Trophoblast cell (in vitro differentiated cells and primary cell): ENCODE measurements at regions not wholly inside any gene's neighbourhood (a gene's known extent, or its start where the extent isn't known, plus 50 kb on each side); places are given as distances from the start of the nearest gene placed in this dataset.

Source experiments
- DNase-seq, 2 donors: peaks; one replicate each; pipeline ENCODE4 v3.0.0-alpha.2; 2016
- H2AFZ ChIP-seq: 2 replicates; pipeline ENCODE4 v1.6.1; 2013; ENCODE audit warnings: low read length, moderate library complexity, mild to moderate bottlenecking; ENCODE audit not compliant: insufficient read depth, poor library complexity
- H2AK5ac ChIP-seq: 2 replicates; pipeline ENCODE4 v1.6.1; 2013; ENCODE audit warnings: mild to moderate bottlenecking, low read length
- H2BK120ac ChIP-seq: 2 replicates; pipeline ENCODE4 v1.6.1; 2013; ENCODE audit warnings: low read length, mild to moderate bottlenecking, moderate library complexity; ENCODE audit not compliant: insufficient read depth, poor library complexity
- H2BK12ac ChIP-seq: 2 replicates; pipeline ENCODE4 v1.6.1; 2013; ENCODE audit warnings: mild to moderate bottlenecking, low read length, moderate library complexity
- H2BK5ac ChIP-seq: 2 replicates; pipeline ENCODE4 v1.6.1; 2013; ENCODE audit warnings: low read length, low read depth, moderate library complexity, mild to moderate bottlenecking; ENCODE audit not compliant: poor library complexity
- H3K14ac ChIP-seq: 2 replicates; pipeline ENCODE4 v1.6.1; 2013; ENCODE audit warnings: mild to moderate bottlenecking, low read length
- H3K18ac ChIP-seq: 2 replicates; pipeline ENCODE4 v1.6.1; 2013; ENCODE audit warnings: mild to moderate bottlenecking, low read length
- H3K23ac ChIP-seq: 2 replicates; pipeline ENCODE4 v1.6.1; 2013; ENCODE audit warnings: low read length
- H3K27ac ChIP-seq: 2 replicates; pipeline ENCODE4 v1.5.1; 2013; ENCODE audit warnings: low read depth, mild to moderate bottlenecking, inconsistent platforms, low read length, moderate library complexity
- H3K27me3 ChIP-seq: 2 replicates; pipeline ENCODE4 v1.6.1; 2013; ENCODE audit warnings: inconsistent platforms, mild to moderate bottlenecking, low read length, moderate library complexity; ENCODE audit not compliant: insufficient read depth
- H3K36me3 ChIP-seq, 2 experiments: 1 replicate in 1 of 2; 2 replicates in 1 of 2; pipeline ENCODE4 v1.6.1; 2013; ENCODE audit warnings: low read length in 2 of 2, mild to moderate bottlenecking in 2 of 2, moderate library complexity in 1 of 2; ENCODE audit not compliant: insufficient read depth in 2 of 2, control insufficient read depth in 1 of 2
- H3K4ac ChIP-seq: 2 replicates; pipeline ENCODE4 v1.6.1; 2013; ENCODE audit warnings: low read depth, mild to moderate bottlenecking, low read length, moderate library complexity
- H3K4me1 ChIP-seq, 2 experiments: 1 replicate in 1 of 2; 2 replicates in 1 of 2; pipeline ENCODE4 v1.6.1; 2013; ENCODE audit warnings: low read length in 2 of 2, mild to moderate bottlenecking in 2 of 2, moderate library complexity in 1 of 2; ENCODE audit not compliant: insufficient read depth in 2 of 2, control insufficient read depth in 1 of 2
- H3K4me2 ChIP-seq: 2 replicates; pipeline ENCODE4 v1.6.1; 2013; ENCODE audit warnings: inconsistent platforms, mild to moderate bottlenecking, low read length, moderate library complexity
- H3K4me3 ChIP-seq: 2 replicates; pipeline ENCODE4 v1.5.1; 2013; ENCODE audit warnings: mild to moderate bottlenecking, low read depth, low read length, inconsistent platforms
- H3K79me1 ChIP-seq: one replicate; pipeline ENCODE4 v1.6.1; 2013; ENCODE audit warnings: low read length
- H3K79me2 ChIP-seq: 2 replicates; pipeline ENCODE4 v1.6.1; 2013; ENCODE audit warnings: low read length, mild to moderate bottlenecking; ENCODE audit not compliant: control insufficient read depth, insufficient read depth, poor library complexity
- H3K9ac ChIP-seq: 2 replicates; pipeline ENCODE4 v1.6.1; 2013; ENCODE audit warnings: mild to moderate bottlenecking, low read length
- H3K9me3 ChIP-seq: 2 replicates; pipeline ENCODE4 v1.6.1; 2013; ENCODE audit warnings: low read depth, mild to moderate bottlenecking, control low read depth, inconsistent platforms, low read length; ENCODE audit not compliant: insufficient read depth
- H4K12ac ChIP-seq: 2 replicates; pipeline ENCODE4 v1.6.1; 2013; ENCODE audit warnings: low read depth, mild to moderate bottlenecking, low read length, moderate library complexity
- H4K8ac ChIP-seq: 2 replicates; pipeline ENCODE4 v1.6.1; 2013; ENCODE audit warnings: low read depth, mild to moderate bottlenecking, low read length, moderate library complexity
- H4K91ac ChIP-seq: one replicate; pipeline ENCODE4 v1.6.1; 2013; ENCODE audit warnings: low read depth, mild to moderate bottlenecking, low read length, moderate library complexity
- WGBS: extraction: QIAGEN DNeasy Blood & Tissue Kit; methylation state at CpG from one replicate; pipeline ENCODE4 v1.1.7; 2013; ENCODE audit warnings: missing lambda C conversion rate; ENCODE audit not compliant: insufficient read length, insufficient coverage; ENCODE audit errors: extremely low coverage; 5-methylcytosine and 5-hydroxymethylcytosine counted together

DNA sequence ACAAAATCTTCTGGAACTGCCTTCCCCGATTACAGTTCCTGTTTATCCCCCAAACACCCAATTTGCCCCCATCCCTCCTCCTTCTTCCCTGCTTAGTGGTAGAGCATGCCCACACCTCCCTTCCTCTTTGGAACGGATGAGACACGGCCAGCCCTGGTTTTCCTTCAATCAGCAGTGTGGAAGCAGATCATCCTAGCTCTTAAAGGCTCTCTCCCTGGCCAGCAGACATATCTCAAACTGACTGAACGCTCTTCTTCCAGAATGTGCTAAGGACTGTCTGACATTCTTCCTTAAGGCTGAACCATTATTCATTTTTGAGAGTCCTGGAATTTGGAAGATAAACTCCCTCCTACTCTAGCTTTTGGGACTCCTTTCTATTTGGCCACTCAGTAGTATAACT lies 161.1 kb downstream of the TRIML1 start:
- Histone ChIP-seq H3K23ac (no peak overlapping the region), H3K79me1 (no peaks in the 10 kb centered on the region), H3K18ac (no peak overlapping the region), H3K14ac (no peak overlapping the region), H3K9me3 (no peaks in the 10 kb centered on the region), H3K4me3 (no peak overlapping the region), H3K4me1 (no peaks in the 10 kb centered on the region), H2BK120ac (no peak overlapping the region), H2AFZ (no peak overlapping the region), H4K12ac (no peak overlapping the region), H4K8ac (no peak overlapping the region), H3K9ac (no peak overlapping the region), H3K4ac (no peak overlapping the region), H2BK12ac (no peak overlapping the region), H3K4me2 (no peak overlapping the region), H3K27ac (no peak overlapping the region), H3K27me3 (no peaks in the 10 kb centered on the region), H4K91ac (no peak overlapping the region), H3K79me2 (no peaks in the 10 kb centered on the region), H2BK5ac (no peak overlapping the region), H3K36me3 (no peaks in the 10 kb centered on the region), H2AK5ac (no peak overlapping the region)
- DNase-seq, result no peak
- WGBS, result no CpG with 5 or more reads among the region's 4 CpGs

DNA sequence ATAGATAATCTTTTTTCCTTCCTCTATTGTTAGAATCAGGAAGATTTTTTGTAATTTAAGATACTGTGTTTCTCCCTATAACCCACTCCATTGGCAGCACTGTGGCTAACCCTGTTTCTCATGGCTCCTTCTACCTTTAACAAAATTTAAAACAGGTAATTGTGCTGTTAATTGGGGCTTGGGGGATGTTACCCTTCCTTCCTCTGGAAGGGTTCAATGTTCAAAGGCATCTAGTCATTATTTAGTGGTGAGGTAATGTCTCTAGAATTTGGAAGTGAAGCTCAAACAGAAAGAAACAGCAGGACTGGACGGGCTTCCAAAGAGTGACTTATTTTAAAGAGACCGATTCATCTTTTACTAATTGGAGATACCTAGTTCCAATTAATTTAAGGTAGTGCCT lies 166.4 kb downstream of the TRIML1 start:
- no peak overlapping the region for H3K9ac ChIP-seq
- H2BK5ac ChIP-seq, result no peak overlapping the region
- no peak overlapping the region for H3K4me2 ChIP-seq
- no peak overlapping the region for H2BK120ac ChIP-seq
- no peak overlapping the region for H3K4me3 ChIP-seq
- H3K27ac ChIP-seq, result no peak overlapping the region
- DNase-seq, result no peak
- H4K8ac ChIP-seq, result no peak overlapping the region
- no peak overlapping the region for H2AK5ac ChIP-seq
- no peaks in the 10 kb centered on the region for H3K79me2 ChIP-seq
- H2BK12ac ChIP-seq, result no peak overlapping the region
- no peaks in the 10 kb centered on the region for H3K36me3 ChIP-seq
- H3K23ac ChIP-seq, result no peak overlapping the region
- no peak overlapping the region for H3K18ac ChIP-seq
- no peak overlapping the region for H4K91ac ChIP-seq
- H2AFZ ChIP-seq, result no peak overlapping the region
- no peak overlapping the region for H3K14ac ChIP-seq
- H4K12ac ChIP-seq, result no peak overlapping the region
- H3K27me3 ChIP-seq, result no peaks in the 10 kb centered on the region
- no CpG with 5 or more reads among the region's 2 CpGs for WGBS
- H3K9me3 ChIP-seq, result peaks cover 1% of the 10 kb centered on the region
- H3K4me1 ChIP-seq, result no peaks in the 10 kb centered on the region
- no peaks in the 10 kb centered on the region for H3K79me1 ChIP-seq
- H3K4ac ChIP-seq, result no peak overlapping the region

DNA sequence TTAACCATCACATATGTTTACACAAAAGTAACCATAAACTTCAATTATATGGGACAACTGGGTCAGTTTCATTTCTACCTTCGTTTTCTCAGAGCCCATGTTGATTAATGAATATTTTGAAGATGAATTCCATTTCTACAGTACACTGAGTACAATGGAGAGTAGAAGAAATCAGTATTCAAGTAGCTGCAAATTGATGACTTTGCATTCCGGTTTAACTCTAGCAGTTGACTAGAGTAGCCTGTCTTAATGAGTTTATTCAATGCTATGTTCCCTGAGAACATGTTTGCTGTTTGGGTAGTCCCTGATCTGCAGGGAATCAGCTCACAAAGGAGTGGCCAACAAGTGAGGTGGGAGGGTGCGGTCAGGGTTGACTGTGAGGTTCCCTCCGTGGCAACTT lies 168.3 kb downstream of the TRIML1 start:
- H2AFZ ChIP-seq, result no peak overlapping the region
- H2BK120ac ChIP-seq, result no peak overlapping the region
- no peak overlapping the region for H3K27ac ChIP-seq
- peaks cover 1% of the 10 kb centered on the region for H3K9me3 ChIP-seq
- DNase-seq, result no peak
- H3K23ac ChIP-seq, result no peak overlapping the region
- no peak overlapping the region for H4K8ac ChIP-seq
- no peak overlapping the region for H2AK5ac ChIP-seq
- no peak overlapping the region for H3K4me3 ChIP-seq
- WGBS, result no CpG with 5 or more reads among the region's 4 CpGs
- H4K12ac ChIP-seq, result no peak overlapping the region
- H4K91ac ChIP-seq, result no peak overlapping the region
- no peaks in the 10 kb centered on the region for H3K79me1 ChIP-seq
- H3K4ac ChIP-seq, result no peak overlapping the region
- H3K4me1 ChIP-seq, result no peaks in the 10 kb centered on the region
- H3K79me2 ChIP-seq, result no peaks in the 10 kb centered on the region
- H2BK12ac ChIP-seq, result no peak overlapping the region
- no peak overlapping the region for H3K4me2 ChIP-seq
- H3K27me3 ChIP-seq, result no peaks in the 10 kb centered on the region
- no peaks in the 10 kb centered on the region for H3K36me3 ChIP-seq
- no peak overlapping the region for H3K18ac ChIP-seq
- H3K14ac ChIP-seq, result no peak overlapping the region
- no peak overlapping the region for H3K9ac ChIP-seq
- no peak overlapping the region for H2BK5ac ChIP-seq

DNA sequence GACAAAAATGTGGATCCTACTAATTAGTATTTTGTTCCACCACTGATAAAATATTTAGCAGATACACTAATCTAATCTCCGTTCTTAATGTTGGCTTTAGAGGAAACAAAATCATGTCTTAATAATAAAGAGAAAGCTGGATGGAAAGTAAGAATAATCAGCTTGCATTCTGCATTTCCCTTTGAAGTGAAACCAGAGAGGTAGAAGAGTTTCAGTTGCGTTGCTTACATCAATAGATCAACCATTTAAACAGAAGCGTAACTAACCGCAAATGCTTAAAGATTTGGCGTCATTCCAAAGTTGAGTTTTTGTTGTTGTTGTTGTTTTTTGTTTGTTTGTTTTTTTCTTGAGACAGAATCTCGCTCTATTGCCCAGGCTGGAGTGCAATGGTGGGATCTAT lies 168.9 kb downstream of the TRIML1 start:
- H3K79me1 ChIP-seq, result no peaks in the 10 kb centered on the region
- no peak overlapping the region for H3K27ac ChIP-seq
- no peak overlapping the region for H2BK12ac ChIP-seq
- no peak overlapping the region for H2BK5ac ChIP-seq
- no peak overlapping the region for H3K4me3 ChIP-seq
- no peak overlapping the region for H2BK120ac ChIP-seq
- no peak overlapping the region for H3K18ac ChIP-seq
- no peak overlapping the region for H3K14ac ChIP-seq
- WGBS, result no CpG with 5 or more reads among the region's 6 CpGs
- H3K9ac ChIP-seq, result no peak overlapping the region
- H2AFZ ChIP-seq, result no peak overlapping the region
- no peak for DNase-seq
- no peak overlapping the region for H4K12ac ChIP-seq
- no peaks in the 10 kb centered on the region for H3K36me3 ChIP-seq
- H3K4me1 ChIP-seq, result no peaks in the 10 kb centered on the region
- H4K8ac ChIP-seq, result no peak overlapping the region
- H3K9me3 ChIP-seq, result peaks cover 1% of the 10 kb centered on the region
- H3K4me2 ChIP-seq, result no peak overlapping the region
- H2AK5ac ChIP-seq, result no peak overlapping the region
- no peak overlapping the region for H4K91ac ChIP-seq
- H3K4ac ChIP-seq, result no peak overlapping the region
- H3K23ac ChIP-seq, result no peak overlapping the region
- no peaks in the 10 kb centered on the region for H3K79me2 ChIP-seq
- H3K27me3 ChIP-seq, result no peaks in the 10 kb centered on the region
